HG02798 (cell line): ENCODE measurements at regions not wholly inside any gene's neighbourhood (a gene's known extent, or its start where the extent isn't known, plus 50 kb on each side); places are given as distances from the start of the nearest gene placed in this dataset.

Experiments
- ATAC-seq: cut with Tn5 transposase; IDR thresholded peaks from one replicate; pipeline ENCODE4 v1.9.1; 2021; ENCODE audit warnings: mild to moderate bottlenecking; ENCODE audit not compliant: unreplicated experiment, poor library complexity

DNA sequence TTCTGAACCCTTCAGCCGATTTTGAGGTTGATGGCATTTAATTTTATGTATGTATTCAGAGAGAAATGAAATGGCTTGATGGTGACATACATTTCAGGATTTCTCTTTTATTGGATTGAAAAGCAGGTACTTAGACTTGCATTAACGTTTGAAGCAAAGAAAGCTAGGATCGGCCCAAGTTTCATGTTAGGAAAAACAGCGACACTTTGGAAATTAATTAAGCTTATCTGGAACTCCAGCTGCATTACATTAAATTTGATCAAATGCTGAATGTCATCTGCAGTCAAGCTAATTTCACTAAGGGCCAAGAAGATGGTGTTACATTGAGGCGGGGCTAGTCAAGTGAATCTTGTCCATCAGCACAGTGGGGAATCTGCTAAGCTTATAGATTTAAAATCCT, 441.8 kb downstream of the IRS1 start:
- no peak for ATAC-seq

DNA sequence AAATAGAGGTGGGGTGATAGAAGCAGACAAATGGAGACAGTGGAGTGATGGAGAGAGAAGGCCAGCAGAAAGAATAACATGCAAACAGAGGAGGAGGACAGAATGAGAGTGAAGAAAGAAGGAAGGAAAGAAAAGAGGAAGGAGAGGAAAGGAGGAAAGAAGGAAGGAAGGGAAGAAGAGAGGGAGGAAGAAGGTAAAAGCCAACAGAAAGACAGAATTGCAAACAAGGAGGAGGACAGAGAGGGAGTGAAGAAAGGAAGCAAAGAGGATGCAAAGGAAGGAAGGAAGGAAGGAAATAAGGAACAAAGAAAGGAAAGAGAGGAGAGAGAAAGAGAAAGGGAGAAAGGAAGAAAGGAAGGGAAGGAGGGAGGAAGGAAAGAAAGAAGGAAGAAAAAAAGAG, 444.0 kb downstream of the IRS1 start:
- ATAC-seq = no peak

DNA sequence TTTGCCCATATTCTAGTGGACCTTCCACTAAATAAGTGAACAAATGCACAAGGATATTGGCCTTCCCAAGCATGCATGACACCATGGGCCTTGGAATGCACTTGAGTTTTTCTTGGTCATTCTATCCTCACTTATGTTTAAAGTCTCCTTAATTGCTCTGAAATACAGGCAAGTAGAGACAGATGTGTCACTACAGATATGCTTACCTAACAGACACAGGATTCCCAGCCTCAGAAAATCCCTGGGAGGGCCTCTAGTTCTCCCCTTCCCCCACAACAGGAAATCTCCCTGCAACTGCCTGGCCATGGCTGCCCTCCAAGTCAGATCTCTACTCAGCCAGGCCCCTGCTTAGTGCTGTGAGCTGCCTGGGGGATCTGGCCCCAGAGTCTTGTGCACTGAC, 445.2 kb downstream of the IRS1 start:
- ATAC-seq = no peak

DNA sequence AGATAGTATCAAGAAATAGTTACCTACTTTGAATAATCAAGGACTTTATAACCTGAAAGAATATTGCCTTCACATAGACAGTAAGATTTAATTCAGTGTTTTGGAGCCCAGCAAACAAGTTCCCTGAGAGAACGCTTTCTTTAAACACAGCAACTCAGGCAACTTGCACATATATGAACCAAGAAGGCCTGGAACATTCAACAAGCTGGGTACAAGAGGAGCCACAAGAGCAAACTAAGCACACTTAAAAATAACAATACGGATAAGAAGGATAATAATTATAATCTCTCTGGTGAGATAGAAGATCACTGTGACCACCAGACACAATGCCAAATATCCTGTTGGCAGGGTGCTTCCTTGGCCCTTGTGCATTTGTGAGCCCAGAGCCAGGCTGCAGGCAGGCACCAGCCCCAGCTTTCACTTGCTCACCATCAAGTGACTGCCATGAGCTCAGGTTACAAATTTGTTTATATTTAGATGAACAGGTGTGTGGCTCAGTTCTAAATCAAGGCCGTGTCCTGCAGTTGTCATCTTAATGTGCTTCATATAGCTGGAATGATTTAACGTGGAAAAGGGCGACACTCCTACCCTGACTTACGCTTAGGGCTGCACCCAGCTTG, 446.6 kb downstream of the IRS1 start:
- no peak for ATAC-seq

DNA sequence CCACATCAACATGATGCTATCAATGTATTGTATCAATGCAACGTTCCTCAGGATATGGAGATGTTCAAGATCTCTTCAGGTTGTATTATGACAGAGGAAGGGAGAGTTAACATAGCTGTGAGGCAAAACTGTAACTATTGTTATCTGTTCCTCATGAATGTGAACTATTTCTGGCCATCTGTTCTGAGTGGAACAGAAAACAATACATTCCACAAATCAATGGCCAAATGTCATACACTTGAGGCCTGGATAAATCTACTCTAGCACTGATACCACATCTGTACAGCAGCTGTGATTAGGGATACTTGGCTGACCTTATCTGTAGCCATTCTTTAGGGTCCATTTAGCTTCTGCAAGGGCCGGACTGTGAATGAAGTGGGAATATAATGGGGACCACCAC, 447.9 kb downstream of the IRS1 start:
- ATAC-seq = no peak

DNA sequence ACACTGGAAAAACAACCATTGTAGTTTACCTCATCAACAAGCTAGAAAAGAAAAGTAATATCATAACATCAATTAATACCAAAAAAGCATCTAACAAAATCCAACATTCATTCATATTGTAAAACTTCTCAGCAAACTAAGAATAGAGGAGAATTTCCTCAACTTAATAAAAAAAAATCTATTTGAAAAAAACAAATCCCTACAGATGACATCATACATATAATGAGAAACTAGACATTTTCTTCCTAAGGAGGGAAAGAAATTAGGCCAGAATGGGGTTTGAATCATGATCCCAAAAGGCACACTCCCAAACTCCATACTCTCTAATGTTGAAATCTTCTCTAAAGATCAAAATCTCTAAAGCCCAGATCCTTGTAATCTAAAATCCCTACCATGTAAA, 460.0 kb downstream of the IRS1 start:
- ATAC-seq = no peak

DNA sequence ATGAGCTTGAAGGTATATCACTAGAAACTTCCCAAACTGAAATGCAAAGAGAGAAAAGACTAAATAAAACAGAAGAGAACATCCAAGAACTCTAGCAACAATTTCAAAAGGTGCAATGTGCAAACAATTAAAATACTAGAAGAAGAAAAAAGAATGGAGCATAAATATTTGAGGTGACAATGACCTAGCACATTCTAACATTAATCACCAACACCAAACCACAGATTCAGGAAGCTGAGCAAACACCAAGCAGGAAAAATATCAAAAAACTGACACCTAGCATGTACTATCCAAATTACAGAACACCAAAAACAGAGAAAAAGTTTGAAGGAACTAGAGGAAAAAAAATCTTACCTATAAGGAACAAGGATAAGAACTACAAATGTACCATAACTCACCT, 460.8 kb downstream of the IRS1 start:
- no peak for ATAC-seq

DNA sequence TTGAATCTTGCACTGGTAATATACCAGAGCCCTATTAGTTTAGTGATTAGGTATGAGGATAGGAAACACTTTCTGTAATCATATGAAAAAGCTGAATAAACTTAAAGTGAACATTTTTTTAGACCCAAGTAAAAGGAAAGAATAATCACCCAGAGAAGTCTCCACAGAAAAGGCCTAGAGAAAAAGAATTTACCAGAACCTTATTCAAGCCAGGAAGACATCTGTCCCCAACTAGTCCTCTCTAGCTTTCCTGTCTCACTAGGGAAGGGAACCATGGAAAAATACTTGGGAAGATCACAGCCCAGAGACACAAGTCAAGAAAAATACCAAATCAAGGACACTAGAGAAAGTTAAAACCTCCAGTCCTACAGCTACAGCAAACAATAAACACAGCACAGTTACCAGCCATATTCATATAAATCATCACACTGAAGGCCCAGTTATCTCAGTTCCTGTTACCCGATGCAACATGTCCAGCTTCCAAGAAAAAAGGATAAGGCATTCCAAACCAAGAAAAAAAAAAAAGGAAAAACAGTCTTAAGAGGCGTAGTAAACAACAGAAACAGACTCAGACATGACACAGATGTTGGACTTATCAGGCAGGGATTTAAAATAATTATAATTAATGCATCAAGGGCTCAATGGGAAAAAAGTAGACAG, 461.5 kb downstream of the IRS1 start:
- no peak for ATAC-seq

DNA sequence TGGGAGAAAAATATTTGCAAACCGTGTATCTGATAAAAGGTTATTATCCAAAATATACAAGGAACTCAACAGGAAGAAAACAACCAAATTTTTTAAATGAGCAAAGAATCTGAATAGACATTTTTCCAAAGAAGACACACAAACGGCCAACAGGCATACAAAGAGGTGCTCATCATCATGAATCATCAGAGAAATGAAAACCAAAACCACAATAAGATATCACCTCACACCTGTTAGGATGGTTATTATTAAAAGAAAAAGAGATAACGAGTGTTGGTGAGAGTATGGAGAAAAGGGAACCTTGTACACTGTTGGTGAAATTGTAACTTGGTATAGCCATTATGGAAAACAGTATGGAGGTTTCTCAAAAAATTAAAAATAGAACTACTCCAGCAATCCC, 463.3 kb downstream of the IRS1 start:
- no peak for ATAC-seq

DNA sequence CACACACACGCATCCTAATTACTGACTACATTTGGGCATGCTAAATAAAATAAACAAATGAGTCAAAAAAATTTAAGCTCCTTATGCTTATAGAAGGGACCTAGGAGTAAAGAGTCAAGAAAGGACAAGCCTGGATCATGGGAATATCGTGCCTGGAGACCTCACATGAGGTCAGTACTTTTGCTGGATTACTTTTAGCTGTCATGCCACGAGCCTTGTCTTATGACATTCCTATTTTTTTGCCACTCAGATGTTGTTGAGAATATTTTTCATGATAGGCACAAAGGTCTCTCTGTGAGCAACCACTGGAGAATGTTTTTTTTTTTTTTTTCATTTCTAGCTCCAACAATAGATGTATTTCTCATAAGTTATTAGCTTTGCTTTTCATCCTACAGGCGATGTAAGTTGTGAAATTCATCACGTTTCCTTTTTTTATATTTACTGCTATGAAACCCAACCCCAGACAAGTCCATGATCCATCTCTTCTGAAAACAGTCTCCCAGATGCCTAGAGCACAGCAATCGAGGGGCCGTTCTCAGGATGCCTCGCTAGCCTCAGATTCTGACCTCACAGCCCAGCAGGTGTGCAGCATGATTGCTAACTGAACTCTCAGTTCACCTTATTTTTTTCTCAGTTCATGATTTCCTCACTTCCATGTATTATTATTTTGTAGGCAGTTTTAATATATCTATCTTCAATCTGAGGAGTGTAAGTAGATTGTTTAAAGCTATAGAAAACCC, 464.5 kb downstream of the IRS1 start:
- ATAC-seq = no peak

DNA sequence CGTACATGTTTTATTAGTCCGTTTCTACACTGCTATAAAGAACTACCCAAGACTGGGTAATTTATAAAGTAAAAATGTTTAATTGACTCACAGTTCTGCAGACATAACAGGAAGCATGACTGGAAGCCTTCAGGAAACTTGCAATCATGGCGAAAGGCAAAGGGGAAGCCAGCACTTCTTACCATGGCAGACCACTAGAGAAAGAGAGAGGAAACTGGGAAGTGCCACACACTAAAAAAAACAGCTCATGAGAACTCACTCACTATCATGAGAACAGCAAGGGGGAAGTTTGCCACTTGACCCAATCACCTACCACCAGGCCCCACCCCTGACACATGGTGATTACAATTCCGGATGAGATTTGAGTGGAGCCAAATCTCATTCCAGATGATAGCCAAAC, 466.2 kb downstream of the IRS1 start:
- ATAC-seq = no peak

DNA sequence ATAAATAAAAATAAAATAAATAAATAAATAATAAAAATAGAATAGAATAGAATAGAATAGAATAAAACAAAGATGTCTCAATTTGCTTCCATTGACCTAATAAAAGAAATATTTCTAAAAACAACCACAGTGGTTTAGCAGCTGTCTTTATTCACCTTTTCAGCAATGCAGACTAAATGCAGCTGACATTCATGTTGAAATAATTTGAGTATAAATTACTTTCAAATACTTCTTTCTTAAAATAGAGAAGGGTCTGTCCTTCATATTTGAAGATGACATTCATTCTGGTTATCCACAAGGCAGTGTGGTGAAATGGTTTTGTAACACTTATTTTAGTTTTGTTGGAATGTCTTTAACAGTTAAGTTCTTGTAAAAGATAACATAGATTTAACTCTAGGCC, 469.4 kb downstream of the IRS1 start:
- no peak for ATAC-seq

DNA sequence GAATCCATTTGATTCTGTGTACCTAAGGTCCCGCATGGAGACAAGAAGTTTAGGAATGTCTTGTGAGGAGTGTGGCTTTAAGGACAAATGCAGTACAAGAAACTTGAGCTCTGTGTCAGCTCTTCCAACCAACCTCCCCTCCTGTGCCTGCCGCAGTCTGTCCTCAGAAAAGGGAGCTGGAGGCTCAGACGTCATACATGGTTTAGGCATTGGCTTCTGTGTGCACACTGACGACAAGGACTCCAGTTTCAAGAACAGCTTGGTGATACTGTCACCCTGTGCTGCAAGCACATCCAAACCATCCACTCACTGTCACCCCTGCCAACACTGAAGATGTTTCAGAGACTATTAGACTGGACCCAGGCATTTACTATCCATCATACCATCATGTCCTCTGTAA, 470.4 kb downstream of the IRS1 start:
- no peak for ATAC-seq

DNA sequence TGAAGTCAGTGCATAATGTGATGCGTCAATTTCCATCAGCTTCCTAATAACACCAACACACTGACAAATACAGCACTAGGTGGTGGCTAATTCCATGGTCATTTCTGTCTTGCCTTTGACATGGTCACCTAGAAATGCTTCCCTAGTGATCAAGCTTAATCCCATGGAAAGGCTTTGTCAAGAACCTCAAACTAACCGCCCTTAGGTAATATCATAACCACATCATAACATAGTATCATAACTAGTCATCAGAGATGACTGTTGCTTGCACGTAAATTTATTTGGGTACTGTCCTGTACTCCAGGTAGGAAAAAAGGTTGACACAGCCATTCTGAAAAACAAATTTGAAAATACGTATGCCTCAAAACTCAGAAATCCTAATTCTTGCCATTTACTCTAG, 471.8 kb downstream of the IRS1 start:
- no peak for ATAC-seq

DNA sequence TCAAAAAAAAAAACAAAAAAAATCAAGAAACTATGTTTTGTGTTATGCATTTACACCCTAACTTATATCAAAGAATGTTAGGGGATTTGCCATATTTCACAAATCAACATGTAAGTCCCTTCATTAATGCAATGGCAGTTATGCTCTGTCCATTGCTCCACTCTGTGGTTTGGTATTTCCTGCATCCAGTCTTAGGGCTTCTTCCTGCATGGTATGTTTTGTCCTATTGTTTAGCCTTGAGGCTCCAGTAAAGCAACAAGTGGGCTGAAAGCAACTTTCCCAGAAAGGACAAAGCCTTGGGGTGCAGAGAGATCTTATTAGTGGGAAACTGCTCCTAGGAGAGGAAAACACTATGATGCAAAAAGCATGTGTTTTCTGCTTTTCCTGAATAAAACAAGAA, 474.1 kb downstream of the IRS1 start:
- ATAC-seq = no peak

DNA sequence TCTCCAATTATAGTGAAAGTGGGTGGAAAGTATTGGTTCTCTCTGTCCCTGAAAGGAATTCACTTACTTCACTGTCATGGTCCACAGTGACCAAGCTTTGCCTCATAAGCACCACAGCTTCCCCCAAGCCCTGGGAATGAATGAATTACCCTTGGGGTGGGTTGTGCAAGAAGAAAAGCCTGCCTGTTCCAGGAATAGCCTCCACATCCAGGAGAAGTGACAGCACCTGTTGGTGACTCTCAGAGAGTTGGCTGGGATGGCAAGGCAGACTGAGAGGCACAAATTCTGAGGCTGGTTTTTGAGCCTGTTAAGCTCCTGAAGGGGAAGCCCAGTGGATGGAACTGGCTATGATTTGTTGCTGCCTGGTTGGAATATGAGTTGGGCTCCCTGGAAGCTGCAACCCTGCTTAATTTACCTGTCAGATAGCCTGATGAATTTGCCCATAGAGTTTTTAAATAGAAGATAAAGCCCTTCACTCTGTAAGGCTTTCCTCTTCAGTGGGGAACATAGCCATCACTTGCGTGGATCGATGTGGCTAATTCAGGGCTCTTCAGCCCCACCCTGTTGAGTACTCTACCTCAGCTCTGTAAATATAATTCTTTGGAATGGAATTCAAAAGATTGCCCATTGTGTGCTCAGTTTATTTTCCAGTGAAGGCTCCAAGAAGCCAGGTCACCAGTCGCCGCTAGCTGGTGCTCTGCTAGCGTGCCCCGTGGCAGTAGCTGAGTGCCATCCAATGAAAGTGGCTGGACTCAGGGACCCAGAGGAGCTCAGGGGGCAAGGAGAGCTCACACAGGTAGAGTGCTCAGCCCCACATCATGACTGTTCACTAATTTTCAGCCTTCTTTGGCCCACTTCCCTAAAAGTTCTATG, 479.3 kb downstream of the IRS1 start:
- no peak for ATAC-seq

DNA sequence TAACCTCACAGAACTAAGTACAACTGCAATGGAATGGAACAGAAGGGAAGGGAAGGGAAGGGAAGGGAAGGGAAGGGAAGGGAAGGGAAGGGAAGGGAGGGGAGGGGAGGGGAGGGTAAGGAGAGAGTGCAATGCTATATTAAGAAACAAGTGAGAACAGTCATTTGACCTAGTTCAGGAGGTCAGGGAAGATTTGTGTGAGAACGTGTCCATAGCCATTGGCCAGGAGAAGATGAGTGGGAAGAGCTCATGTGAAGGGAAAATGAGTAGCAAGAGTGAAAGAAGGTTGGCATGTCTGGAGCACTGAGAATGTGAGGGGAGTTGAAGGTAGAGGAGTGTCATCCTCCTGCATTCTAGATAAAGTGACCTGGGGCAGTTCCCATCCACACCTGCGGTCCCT, 481.6 kb downstream of the IRS1 start:
- no peak for ATAC-seq

DNA sequence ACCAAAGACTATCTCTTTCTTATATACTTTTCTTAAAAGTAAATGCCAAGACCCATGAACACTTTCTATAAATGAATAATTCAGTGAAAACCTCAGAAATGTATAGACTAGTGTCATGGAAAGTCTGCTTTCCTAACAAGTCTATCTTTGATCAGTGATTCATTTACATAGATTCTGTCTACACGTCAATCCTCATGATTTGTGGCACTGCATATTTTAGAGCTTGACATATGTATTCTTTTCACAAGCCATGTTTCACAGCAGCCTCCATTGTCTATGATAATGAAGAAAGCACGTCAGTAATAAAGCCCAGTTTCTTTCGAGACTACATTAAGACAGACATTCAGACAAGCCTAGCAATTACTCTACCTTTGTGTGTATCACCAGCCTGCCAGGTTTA, 486.6 kb downstream of the IRS1 start:
- ATAC-seq = no peak

DNA sequence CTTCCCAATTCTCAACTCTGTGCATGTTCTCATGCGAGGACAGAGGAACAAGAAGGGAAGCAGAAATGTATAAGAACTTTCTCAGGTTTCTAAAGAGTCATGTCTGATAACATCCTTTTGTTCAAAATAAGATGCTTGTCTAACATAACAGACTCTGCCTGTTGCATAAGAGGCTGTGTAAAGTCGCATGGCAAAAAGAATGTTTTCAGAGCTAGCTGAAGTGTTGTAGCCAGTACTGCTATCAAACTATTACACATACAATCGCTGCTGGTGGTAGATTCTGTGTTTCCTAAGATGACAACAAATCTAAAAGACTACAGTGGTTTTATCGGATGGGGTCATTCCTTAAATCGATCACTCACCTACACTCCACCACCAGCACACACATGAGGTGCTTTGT, 487.5 kb downstream of the IRS1 start:
- ATAC-seq = no peak

DNA sequence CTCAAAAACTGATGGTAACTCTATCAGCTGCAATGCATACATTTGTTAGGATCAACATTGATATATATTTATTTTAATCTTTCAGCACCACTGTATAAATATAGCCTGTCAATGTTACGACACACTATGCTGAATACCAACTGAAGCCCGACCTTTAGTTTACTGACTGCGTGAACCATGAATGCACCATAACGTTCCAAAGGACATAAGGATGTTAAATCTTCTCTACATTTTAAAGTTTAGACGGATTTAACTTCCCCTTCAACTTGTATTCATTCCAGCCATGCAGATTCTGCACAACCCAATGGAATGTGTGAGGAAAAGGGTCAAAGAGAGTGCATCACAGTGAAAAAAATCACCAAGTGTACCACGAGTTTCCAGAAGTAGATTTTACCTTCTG, 489.5 kb downstream of the IRS1 start:
- ATAC-seq = no peak

DNA sequence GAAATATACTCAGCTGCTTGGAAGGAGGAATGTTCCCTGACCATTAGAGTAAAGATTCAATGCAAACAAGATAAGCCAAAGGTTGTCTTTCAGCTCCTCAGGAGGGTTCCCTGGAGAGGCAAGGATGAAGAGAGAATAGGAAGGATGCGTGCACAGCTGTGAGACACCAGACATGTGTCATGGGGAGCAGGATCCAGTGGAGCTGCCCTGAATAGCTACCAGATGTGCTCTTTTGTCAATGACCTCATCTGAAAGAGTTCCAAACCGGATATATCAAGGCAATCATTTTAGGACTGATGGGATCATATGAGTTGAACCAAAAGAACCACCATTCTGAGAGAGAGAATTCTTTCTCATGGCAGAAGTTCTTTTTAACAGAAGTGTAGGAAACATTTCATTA, 490.6 kb downstream of the IRS1 start:
- ATAC-seq = no peak
